HG02885 (cell line): ENCODE measurements at regions not wholly inside any gene's neighbourhood (a gene's known extent, or its start where the extent isn't known, plus 50 kb on each side); places are given as distances from the start of the nearest gene placed in this dataset.

ENCODE experiments used
- ATAC-seq: cut with Tn5 transposase; IDR thresholded peaks from one replicate; pipeline ENCODE4 v1.9.1; 2021; ENCODE audit warnings: mild to moderate bottlenecking; ENCODE audit not compliant: unreplicated experiment, poor library complexity

GRCh38 chr12:124726596-124727263 is 136.9 kb downstream of the SCARB1 start:
- no peak for ATAC-seq

GRCh38 chr12:124725597-124726237 is 137.9 kb downstream of the SCARB1 start:
- no peak for ATAC-seq

- ATAC-seq = no peak
These were observed 138.6 kb downstream of the SCARB1 start for GRCh38 chr12:124725099-124725498.

- no peak for ATAC-seq
These were observed 140.8 kb downstream of the SCARB1 start for GRCh38 chr12:124722878-124723277.

GRCh38 chr12:124721501-124722162 is 142.0 kb downstream of the SCARB1 start:
- ATAC-seq = no peak

GRCh38 chr12:124720681-124721500 is 142.8 kb downstream of the SCARB1 start:
- no peak for ATAC-seq

- ATAC-seq = no peak
These were observed 143.5 kb downstream of the SCARB1 start for GRCh38 chr12:124720004-124720680.

GRCh38 chr12:124719231-124719630 is 144.4 kb downstream of the SCARB1 start:
- no peak for ATAC-seq

GRCh38 chr12:124718458-124718857 is 145.2 kb downstream of the SCARB1 start:
- no peak for ATAC-seq

- no peak for ATAC-seq
These were observed 145.6 kb downstream of the SCARB1 start for GRCh38 chr12:124718036-124718435.

GRCh38 chr12:124717318-124717717 is 146.3 kb downstream of the SCARB1 start:
- no peak for ATAC-seq

- ATAC-seq = no peak
These were observed 147.2 kb downstream of the SCARB1 start for GRCh38 chr12:124716208-124717130.

GRCh38 chr12:124715121-124715990 is 147.9 kb upstream of the NCOR2 start:
- no peak for ATAC-seq

- ATAC-seq = peak; percentile 86
These were observed 146.1 kb upstream of the NCOR2 start for GRCh38 chr12:124713436-124714082.

- ATAC-seq = peak; percentile 7
These were observed 145.6 kb upstream of the NCOR2 start for GRCh38 chr12:124713041-124713435.

- ATAC-seq = no peak
These were observed 143.9 kb upstream of the NCOR2 start for GRCh38 chr12:124711344-124711743.

GRCh38 chr12:124709722-124710687 is 142.6 kb upstream of the NCOR2 start:
- ATAC-seq = no peak
